Activated CD4-positive, alpha-beta memory T cell treated with anti-CD3 and anti-CD28 coated beads for 36 hours (primary cell): ENCODE measurements at regions not wholly inside any gene's neighbourhood (a gene's known extent, or its start where the extent isn't known, plus 50 kb on each side); places are given as distances from the start of the nearest gene placed in this dataset.

ENCODE experiments used
- CTCF ChIA-PET: fragments of 350-600 bp; sonication (Branson Sonifier 250); formaldehyde crosslinking; loops from one replicate; lab custom pipeline; 2021; ENCODE audit warnings: antibody characterized with exemption, inconsistent platforms; lab: Charles Lee
- POLR2A ChIA-PET: fragments of 350-600 bp; sonication (Branson Sonifier 250); formaldehyde crosslinking; loops from one replicate; lab custom pipeline; 2021; ENCODE audit warnings: antibody characterized with exemption; lab: Charles Lee
- DNase-seq: peaks from one replicate; pipeline ENCODE4 v3.0.0-alpha.2; 2020
- H3K27ac Mint-ChIP-seq: one replicate; pipeline ENCODE4 v1.8.0; 2021; ENCODE audit warnings: mixed read lengths
- H3K27me3 Mint-ChIP-seq: one replicate; pipeline ENCODE4 v1.8.0; 2021; ENCODE audit warnings: mixed read lengths
- H3K36me3 Mint-ChIP-seq: one replicate; pipeline ENCODE4 v1.8.0; 2021; ENCODE audit warnings: mixed read lengths
- H3K4me1 Mint-ChIP-seq: one replicate; pipeline ENCODE4 v1.8.0; 2021; ENCODE audit warnings: low read depth, mixed read lengths
- H3K4me3 Mint-ChIP-seq: one replicate; pipeline ENCODE4 v1.8.0; 2021; ENCODE audit warnings: mild to moderate bottlenecking, mixed read lengths
- H3K9me3 Mint-ChIP-seq: one replicate; pipeline ENCODE4 v1.8.0; 2021; ENCODE audit warnings: mixed read lengths
- intact Hi-C: fragments of 100-400 bp; cut with micrococcal nuclease; formaldehyde crosslinking; loops from one replicate; pipeline ENCODE4 v1.15.1; 2023

- Mint-ChIP-seq H3K36me3 (no peaks in the 10 kb centered on the region), H3K27me3 (peaks cover 18% of the 10 kb centered on the region), H3K4me1 (no peaks in the 10 kb centered on the region), H3K9me3 (no peaks in the 10 kb centered on the region), H3K4me3 (no peak overlapping the region), H3K27ac (no peak overlapping the region)
- POLR2A ChIA-PET, result no interaction called here
- intact Hi-C loops, result loop anchor here (1.0 kb wide), 2 partner anchors 263 to 617 kb away; no protein-coding TSS in a partner anchor
- CTCF ChIA-PET, result interaction anchor here (0.5 to 3.0 kb wide), 11 partner anchors 10 to 617 kb away, joined by 3 to 19 read pairs (median 3); no protein-coding TSS in a partner anchor
- no peak for DNase-seq
Measured at GRCh38 chr3:130276203-130276803, 69.2 kb upstream of the COL6A5 start.

- ChIA-PET CTCF (no interaction called here), POLR2A (no interaction called here)
- no peak for DNase-seq
- intact Hi-C loops, result no loop called here
- Mint-ChIP-seq H3K4me3 (no peak overlapping the region), H3K9me3 (no peaks in the 10 kb centered on the region), H3K36me3 (no peaks in the 10 kb centered on the region), H3K27ac (no peak overlapping the region), H3K27me3 (peaks cover 8% of the 10 kb centered on the region), H3K4me1 (no peaks in the 10 kb centered on the region)
Measured at GRCh38 chr3:130288670-130289069, 56.8 kb upstream of the COL6A5 start.

GRCh38 chr3:130291148-130291547, 54.3 kb upstream of the COL6A5 start:
- H3K36me3 Mint-ChIP-seq, result no peaks in the 10 kb centered on the region
- H3K27me3 Mint-ChIP-seq, result peaks cover 10% of the 10 kb centered on the region
- ChIA-PET POLR2A (no interaction called here), CTCF (no interaction called here)
- intact Hi-C loops, result no loop called here
- H3K4me1 Mint-ChIP-seq, result no peaks in the 10 kb centered on the region
- no peak overlapping the region for H3K4me3 Mint-ChIP-seq
- no peaks in the 10 kb centered on the region for H3K9me3 Mint-ChIP-seq
- H3K27ac Mint-ChIP-seq, result no peak overlapping the region
- no peak for DNase-seq

- Mint-ChIP-seq H3K36me3 (no peaks in the 10 kb centered on the region), H3K27me3 (peaks cover 10% of the 10 kb centered on the region), H3K4me3 (no peak overlapping the region), H3K4me1 (no peaks in the 10 kb centered on the region), H3K9me3 (no peaks in the 10 kb centered on the region), H3K27ac (no peak overlapping the region)
- intact Hi-C loops, result no loop called here
- DNase-seq, result no peak
- ChIA-PET POLR2A (no interaction called here), CTCF (no interaction called here)
Measured at GRCh38 chr3:130293247-130293646, 52.2 kb upstream of the COL6A5 start.
